Keratinocyte (primary cell): ENCODE measurements at regions not wholly inside any gene's neighbourhood (a gene's known extent, or its start where the extent isn't known, plus 50 kb on each side); places are given as distances from the start of the nearest gene placed in this dataset.

Experiments
- DNase-seq: peaks from one replicate; pipeline ENCODE4 v3.0.0-alpha.2; 2011; ENCODE audit warnings: low read depth, missing footprints, low spot score
- FAIRE-seq: peaks from 2 replicates; lab custom pipeline; 2011; peaks lifted over from hg19 to GRCh38; lab: Jason Lieb, UNC
- H2AFZ ChIP-seq: 2 replicates; pipeline ENCODE4 v1.6.0; 2012; ENCODE audit warnings: low read length, control low read depth, inconsistent platforms; ENCODE audit not compliant: control insufficient read depth
- H3K27ac ChIP-seq: 2 replicates; pipeline ENCODE4 v1.5.1; 2011; ENCODE audit warnings: low read length; ENCODE audit not compliant: control insufficient read depth, insufficient read depth
- H3K27me3 ChIP-seq: 3 replicates; pipeline ENCODE4 v1.6.0; 2011; ENCODE audit warnings: low read length; ENCODE audit not compliant: control insufficient read depth, insufficient read depth; ENCODE audit errors: extremely low read depth
- H3K36me3 ChIP-seq, 2 experiments: 2 replicates in 1 of 2; 3 replicates in 1 of 2; pipeline ENCODE4 v1.5.1; 2011; ENCODE audit warnings: low read length in 2 of 2, mild to moderate bottlenecking in 1 of 2; ENCODE audit not compliant: control insufficient read depth in 2 of 2, insufficient read depth in 2 of 2; ENCODE audit errors: extremely low read depth in 1 of 2
- H3K4me1 ChIP-seq: 3 replicates; pipeline ENCODE4 v1.5.1; 2011; ENCODE audit warnings: low read length; ENCODE audit not compliant: control insufficient read depth, insufficient read depth; ENCODE audit errors: extremely low read depth
- H3K4me2 ChIP-seq: 3 replicates; pipeline ENCODE4 v1.6.0; 2011; ENCODE audit warnings: low read depth, low read length; ENCODE audit not compliant: control insufficient read depth, insufficient read depth; ENCODE audit errors: extremely low read depth
- H3K4me3 ChIP-seq, 3 experiments: fragments of 200-600 bp in 1 of 3; sonication (generic) in 1 of 3; 2 replicates in 2 of 3; 3 replicates in 1 of 3; pipeline ENCODE4 v1.5.1; 2011 to 2016; ENCODE audit warnings: low read length in 3 of 3, mild to moderate bottlenecking in 3 of 3, control low read depth in 2 of 3, inconsistent platforms in 1 of 3, low read depth in 1 of 3, mixed read lengths in 1 of 3, mixed run types in 1 of 3, moderate library complexity in 1 of 3; ENCODE audit not compliant: control insufficient read depth in 2 of 3, insufficient read depth in 2 of 3; ENCODE audit errors: extremely low read depth in 1 of 3
- H3K79me2 ChIP-seq: 2 replicates; pipeline ENCODE4 v1.6.0; 2012; ENCODE audit warnings: low read length; ENCODE audit not compliant: control insufficient read depth, insufficient read depth
- H3K9ac ChIP-seq: 3 replicates; pipeline ENCODE4 v1.6.0; 2011; ENCODE audit warnings: low read length; ENCODE audit not compliant: control insufficient read depth, insufficient read depth; ENCODE audit errors: extremely low read depth
- H3K9me1 ChIP-seq: 3 replicates; pipeline ENCODE4 v1.6.0; 2011; ENCODE audit warnings: low read length; ENCODE audit not compliant: control insufficient read depth, insufficient read depth; ENCODE audit errors: extremely low read depth
- H3K9me3 ChIP-seq: 2 replicates; pipeline ENCODE4 v1.5.1; 2012; ENCODE audit warnings: low read depth, low read length; ENCODE audit not compliant: control insufficient read depth
- H4K20me1 ChIP-seq: 3 replicates; pipeline ENCODE4 v1.6.0; 2011; ENCODE audit warnings: low read length; ENCODE audit not compliant: control insufficient read depth, insufficient read depth; ENCODE audit errors: extremely low read depth
- CTCF ChIP-seq, 3 experiments: IDR thresholded peaks in 1 of 3; conservative IDR thresholded peaks in 1 of 3; optimal IDR thresholded peaks in 1 of 3; 2 replicates in 2 of 3; 3 replicates in 1 of 3; pipeline versions ENCODE3 to v1.5.1; 2011; ENCODE audit warnings: low read length in 3 of 3, mild to moderate bottlenecking in 3 of 3, moderate library complexity in 2 of 3, control low read depth in 1 of 3, inconsistent platforms in 1 of 3; ENCODE audit not compliant: insufficient read depth in 2 of 3; ENCODE audit errors: extremely low read depth in 1 of 3
- EZH2 ChIP-seq: IDR thresholded peaks from one replicate; pipeline ENCODE4 v1.6.1; 2012; ENCODE audit warnings: inconsistent platforms, mild to moderate bottlenecking, low read length, moderate library complexity
- dilution Hi-C: fragments of 300-500 bp; cut with MboI; formaldehyde crosslinking; loops from one replicate; pipeline ENCODE4 v1.7.0; 2020; ENCODE audit warnings: low sequenced_read_pairs; ENCODE audit not compliant: extremely low pct_ligation_motif_present

GRCh38 chr1:192936313-192937018 is 122.7 kb downstream of the UCHL5 start:
- Histone ChIP-seq H4K20me1 (no peaks in the 10 kb centered on the region), H3K4me1 (peaks cover 5% of the 10 kb centered on the region), H3K9me1 (no peaks in the 10 kb centered on the region), H3K4me2 (no peak overlapping the region), H3K27me3 (no peaks in the 10 kb centered on the region), H3K9me3 (no peaks in the 10 kb centered on the region), H3K36me3 (no peaks in the 10 kb centered on the region), H3K27ac (no peak overlapping the region), H3K79me2 (no peaks in the 10 kb centered on the region), H3K4me3 (no peak overlapping the region), H2AFZ (no peak overlapping the region), H3K9ac (no peak overlapping the region)
- DNase-seq (no peak), FAIRE-seq (no peak)
- TF ChIP-seq EZH2 (no peak), CTCF (optimal IDR thresholded peaks at IDR 0.05 in 1 of 3, IDR thresholded peaks at IDR 0.05 in 1 of 3, conservative IDR thresholded peaks at IDR 0.05 in 1 of 3; ENCODE audit: extremely low read depth in 1 of 3, insufficient read depth in 2 of 3, low read length in 3 of 3) (no peak)
- dilution Hi-C loops: no loop called here

GRCh38 chr1:192937128-192937527 is 122.0 kb downstream of the UCHL5 start:
- Histone ChIP-seq H3K4me3 (no peak overlapping the region), H2AFZ (no peak overlapping the region), H3K9me1 (no peaks in the 10 kb centered on the region), H3K4me1 (peaks cover 5% of the 10 kb centered on the region), H3K79me2 (no peaks in the 10 kb centered on the region), H3K4me2 (no peak overlapping the region), H4K20me1 (no peaks in the 10 kb centered on the region), H3K9ac (no peak overlapping the region), H3K27me3 (no peaks in the 10 kb centered on the region), H3K9me3 (no peaks in the 10 kb centered on the region), H3K36me3 (no peaks in the 10 kb centered on the region), H3K27ac (no peak overlapping the region)
- DNase-seq (no peak), FAIRE-seq (no peak)
- dilution Hi-C loops: no loop called here
- TF ChIP-seq EZH2 (no peak), CTCF (optimal IDR thresholded peaks at IDR 0.05 in 1 of 3, IDR thresholded peaks at IDR 0.05 in 1 of 3, conservative IDR thresholded peaks at IDR 0.05 in 1 of 3; ENCODE audit: extremely low read depth in 1 of 3, insufficient read depth in 2 of 3, low read length in 3 of 3) (no peak)
